ENCODE measurements at regions not wholly inside any gene's neighbourhood (a gene's known extent, or its start where the extent isn't known, plus 50 kb on each side); places are given as distances from the start of the nearest gene placed in this dataset.
"Not testable (repeated sequence)": the region's sequence is repeated elsewhere in the genome, so short reads cannot be mapped to it uniquely, and the experiment has no call there.

DNA sequence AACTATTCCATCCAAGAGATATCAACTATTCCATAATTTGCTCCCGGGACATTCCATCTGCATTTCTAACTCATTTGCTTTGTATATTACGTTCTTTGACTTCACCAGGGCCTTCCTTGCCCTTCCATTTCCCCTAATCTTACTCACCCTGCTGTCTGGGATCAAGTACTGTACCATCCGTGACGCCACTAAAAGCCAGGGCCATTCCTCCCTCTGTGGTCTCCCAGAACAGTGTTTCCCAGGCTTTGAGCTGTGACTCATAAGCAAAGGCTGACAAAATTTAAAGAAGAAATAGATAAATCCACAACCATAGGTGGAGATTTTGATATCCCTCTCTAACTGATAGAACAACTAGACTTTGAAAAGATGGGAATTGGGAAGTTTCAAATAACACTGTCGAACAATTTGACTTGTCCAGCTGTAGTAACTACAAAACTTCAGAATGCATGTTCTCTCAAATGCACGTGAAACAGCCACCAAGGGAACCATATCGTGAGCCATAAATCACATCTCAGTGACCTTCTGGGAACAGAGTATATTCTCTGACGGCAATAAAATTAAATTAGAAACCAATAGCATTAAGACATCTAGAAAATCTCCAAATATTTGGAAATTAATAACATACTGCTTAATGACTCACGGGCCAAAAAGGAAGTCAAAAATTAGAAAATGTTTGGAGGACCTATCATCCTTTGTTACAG is 501.0 kb downstream of the SETD4 start:
- DNase-seq = no peak

- DNase-seq = no peak
Observed at GRCh38 chr21:35556536-35556935, 503.8 kb downstream of the SETD4 start.

DNA sequence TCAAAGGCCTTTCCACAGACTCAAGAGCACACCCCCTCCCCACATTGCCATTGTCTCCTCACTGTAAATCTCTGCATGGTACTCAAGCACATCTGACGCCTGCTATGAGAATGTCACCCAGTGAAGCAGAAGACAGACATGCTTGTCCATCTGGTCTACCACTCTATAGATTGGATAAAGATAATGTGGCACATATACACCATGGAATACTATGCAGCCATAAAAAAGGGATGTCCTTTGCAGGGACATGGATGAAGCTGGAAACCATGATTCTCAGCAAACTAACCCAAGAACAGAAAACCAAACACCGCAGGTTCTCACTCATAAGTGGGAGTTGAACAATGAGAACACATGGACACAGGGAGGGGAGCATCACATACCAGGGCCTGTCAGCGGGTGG is 503.4 kb upstream of the RUNX1 start:
- DNase-seq = not testable (repeated sequence)

GRCh38 chr21:35548904-35549615 is 500.0 kb upstream of the RUNX1 start:
- DNase-seq = no peak

GRCh38 chr21:35547946-35548774 is 499.1 kb upstream of the RUNX1 start:
- DNase-seq = no peak

DNA sequence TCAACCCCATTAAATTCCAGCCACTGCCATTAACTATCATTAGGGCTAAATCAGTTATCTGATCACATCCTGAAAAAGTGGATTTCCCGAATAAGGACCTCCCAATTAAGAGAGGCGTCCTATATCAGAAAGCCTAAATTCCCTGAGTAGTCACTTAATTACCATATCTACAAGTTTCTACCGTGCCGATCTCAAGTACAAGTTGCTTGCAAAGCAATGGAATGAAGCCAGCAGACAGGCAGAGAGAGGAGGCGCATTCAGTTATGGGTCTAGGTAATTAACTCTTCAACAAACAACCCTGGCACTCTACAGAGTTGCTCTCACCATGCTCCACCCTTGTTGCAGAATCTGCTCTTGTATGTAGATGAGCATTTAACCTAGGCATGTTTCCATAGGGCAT is 494.6 kb upstream of the RUNX1 start:
- no peak for DNase-seq

DNA sequence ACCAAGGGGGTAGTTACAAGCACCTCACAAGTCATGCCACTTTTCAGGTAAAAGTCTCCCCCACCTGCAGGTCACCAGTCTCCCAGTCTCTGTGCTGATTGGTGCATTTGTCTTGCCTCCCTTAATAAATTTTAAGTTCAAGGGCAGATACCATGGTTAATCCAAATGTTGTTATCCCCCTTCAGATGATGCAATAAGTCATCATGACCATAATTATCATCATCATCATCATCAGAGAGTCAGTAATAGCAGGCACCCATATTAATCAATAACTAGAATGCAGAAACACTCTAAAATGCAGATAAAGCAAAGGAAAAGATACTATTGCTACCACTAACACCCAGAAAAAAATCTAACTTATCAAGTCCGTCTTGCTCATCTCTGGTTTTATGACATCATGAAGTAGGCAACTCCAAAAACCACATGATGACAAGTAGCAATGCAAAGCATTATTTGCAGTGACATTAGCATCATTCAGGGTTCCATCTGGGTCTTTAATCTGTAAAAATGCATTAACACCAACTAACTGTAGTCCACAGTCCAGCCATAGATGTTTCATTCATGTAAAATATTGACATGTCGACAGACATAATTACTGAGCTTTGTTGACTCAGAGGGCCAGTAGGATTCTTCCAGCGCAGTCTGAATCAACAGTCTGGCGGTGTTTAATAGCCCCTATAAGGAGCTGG is 492.0 kb upstream of the RUNX1 start:
- DNase-seq = no peak

- DNase-seq = no peak
Observed at GRCh38 chr21:35538386-35538785, 489.3 kb upstream of the RUNX1 start.

GRCh38 chr21:35537604-35538003 is 488.5 kb upstream of the RUNX1 start:
- no peak for DNase-seq

DNA sequence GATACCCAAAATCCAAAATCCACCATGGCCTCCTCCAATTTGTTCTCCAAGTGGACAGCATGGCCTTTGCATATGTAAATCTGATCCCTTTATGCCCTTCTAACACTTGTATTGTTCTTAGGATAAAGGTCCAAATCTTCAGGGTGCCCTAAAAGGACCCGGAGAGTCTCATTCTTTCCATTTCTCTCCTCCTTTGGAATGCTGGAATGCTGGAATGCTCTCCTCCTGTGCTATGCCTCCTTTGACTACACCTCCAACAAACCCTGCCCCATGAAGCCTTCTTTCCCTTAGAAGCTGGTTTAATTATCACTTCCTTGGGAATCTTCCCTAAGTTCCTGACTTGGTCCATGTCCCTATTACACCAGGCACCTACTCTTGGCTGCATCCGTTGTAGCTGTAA is 484.8 kb upstream of the RUNX1 start:
- no peak for DNase-seq

- no peak for DNase-seq
Observed at GRCh38 chr21:35530766-35531165, 481.7 kb upstream of the RUNX1 start.

- peak; percentile 49 for DNase-seq
Observed at GRCh38 chr21:35529171-35529863, 480.2 kb upstream of the RUNX1 start.

DNA sequence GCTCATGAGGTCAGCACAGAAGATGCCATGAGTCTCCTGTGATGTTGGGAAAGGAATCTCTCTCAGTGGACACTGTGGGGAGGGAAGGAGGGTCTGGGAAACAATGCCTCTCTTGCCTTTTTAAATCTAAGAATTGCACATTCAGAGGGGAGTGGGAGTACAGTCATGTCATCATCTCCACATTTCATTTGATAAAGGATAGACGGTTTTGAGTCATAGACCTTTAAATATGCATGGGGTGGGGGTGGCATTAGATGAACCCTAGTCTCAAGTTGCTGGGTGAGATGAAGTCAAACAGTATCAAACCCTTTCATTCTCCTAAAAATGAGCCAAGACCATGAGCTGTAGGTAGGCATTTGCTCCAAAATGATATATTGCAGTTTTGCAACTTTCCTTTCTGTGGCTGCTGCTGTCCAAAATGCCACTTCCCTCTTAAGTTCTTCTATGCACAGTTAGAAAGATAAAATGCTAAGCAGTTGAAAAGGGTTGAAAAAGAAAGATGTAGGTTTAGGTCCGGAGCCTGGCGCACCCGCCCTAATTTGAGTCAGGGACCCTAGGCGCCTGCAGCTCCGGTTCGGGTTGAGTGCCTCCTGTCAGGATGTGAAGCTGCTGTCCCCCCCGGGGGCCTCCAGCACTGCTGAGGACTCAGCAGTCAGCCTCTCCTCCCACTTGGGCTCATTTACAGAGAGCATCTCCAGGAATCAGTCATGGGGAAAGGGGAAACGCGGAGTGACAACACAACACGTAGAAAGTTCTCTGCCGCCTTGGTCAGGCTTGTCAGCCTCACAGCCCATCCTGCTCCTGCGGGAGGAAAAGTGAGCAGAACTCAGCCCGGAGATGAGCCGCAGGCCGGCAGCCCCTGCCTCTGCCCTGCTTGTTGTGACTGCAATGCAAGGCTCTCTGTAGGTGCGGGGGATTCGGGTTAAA is 479.3 kb upstream of the RUNX1 start:
- peak; percentile 72 for DNase-seq

- DNase-seq = no peak
Observed at GRCh38 chr21:35527358-35527757, 478.3 kb upstream of the RUNX1 start.

DNA sequence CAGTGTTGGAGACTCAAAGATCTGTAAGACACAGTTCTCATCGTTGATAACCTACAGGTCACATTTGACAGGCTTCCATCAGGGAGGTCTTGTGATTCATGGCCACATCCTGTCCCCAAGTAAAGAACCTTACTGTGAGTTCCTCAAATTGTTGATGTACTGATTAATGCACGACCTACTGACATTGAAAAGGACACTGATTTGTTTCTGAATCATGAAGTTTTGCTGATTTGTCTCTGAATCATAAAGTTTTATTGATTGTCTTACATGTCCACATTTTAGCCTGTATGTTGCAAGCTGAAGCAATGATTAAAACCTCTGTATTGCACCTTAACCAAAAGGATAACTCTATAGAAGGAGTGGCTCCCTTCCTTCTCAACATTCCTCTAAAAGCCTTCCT is 476.3 kb upstream of the RUNX1 start:
- DNase-seq = peak; percentile 26

- DNase-seq = no peak
Observed at GRCh38 chr21:35521852-35522505, 472.9 kb upstream of the RUNX1 start.

- DNase-seq = no peak
Observed at GRCh38 chr21:35521293-35521692, 472.2 kb upstream of the RUNX1 start.

DNA sequence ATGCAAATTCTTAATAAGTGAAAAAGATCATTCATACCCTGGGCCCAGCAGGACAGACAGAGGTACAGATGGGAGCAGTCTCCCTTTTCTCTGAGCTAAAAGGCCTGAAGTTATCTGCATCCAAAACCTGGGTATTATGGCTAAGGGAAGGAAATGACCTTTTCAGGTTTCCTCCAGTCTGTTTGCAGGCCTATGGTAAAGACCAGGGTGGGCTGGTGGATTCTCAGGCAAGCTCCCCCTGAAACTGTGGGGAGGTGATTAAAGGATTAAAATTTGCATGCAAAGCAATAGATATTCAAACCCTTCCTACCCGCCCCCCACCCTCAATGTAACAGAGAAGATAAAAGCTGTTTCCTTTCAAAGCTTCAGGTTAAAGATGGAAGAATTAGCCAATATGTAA is 471.8 kb upstream of the RUNX1 start:
- no peak for DNase-seq

DNA sequence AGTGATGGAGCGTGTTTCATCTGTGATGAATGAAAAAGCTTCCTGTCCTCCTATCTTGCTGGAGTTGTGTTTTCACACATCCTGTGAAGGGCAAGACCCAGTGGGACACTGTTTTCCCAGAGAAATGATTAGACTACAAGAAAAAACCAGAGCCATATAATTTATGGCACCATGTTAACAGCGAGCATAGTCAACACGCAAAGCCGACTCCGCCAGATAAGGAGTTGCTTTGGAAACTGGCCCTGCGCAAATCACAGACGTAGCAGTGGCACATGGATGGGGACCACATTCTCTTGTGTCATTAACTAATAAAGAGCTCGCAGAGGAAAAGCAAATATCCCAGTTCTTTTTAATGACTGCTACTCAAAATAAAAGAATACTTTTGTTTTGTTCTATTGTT is 471.2 kb upstream of the RUNX1 start:
- DNase-seq = no peak

DNA sequence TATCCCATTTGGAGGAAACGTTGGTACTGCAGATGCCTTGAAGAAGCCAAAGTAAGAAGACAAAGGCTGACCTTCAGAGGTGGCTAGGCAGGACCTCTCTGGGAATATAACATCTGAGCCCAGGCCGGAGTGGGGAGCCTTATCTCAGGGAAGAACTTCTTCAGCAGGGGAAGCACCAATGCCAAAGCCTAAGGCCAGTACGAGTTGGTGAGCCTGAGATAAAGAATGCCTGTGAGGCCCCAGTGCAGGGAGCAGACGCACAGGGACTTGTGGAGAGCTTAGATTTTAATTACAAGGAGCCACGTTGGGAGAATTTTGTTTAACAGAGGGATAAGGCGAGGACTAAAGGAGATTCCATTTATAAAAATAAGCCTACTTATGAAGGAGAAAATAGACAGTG is 468.8 kb upstream of the RUNX1 start:
- DNase-seq = no peak

DNA sequence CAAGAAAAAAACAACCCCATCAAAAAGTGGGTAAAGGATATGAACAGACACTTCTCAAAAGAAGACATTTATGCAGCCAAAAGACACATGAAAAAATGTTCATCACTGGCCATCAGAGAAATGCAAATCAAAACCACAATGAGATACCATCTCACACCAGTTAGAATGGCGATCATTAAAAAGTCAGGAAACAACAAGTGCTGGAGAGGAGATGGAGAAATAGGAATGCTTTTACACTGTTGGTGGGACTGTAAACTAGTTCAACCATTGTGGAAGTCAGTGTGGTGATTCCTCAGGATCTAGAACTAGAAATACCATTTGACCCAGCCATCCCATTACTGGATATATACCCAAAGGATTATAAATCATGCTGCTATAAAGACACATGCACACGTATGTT is 467.2 kb upstream of the RUNX1 start:
- DNase-seq = not testable (repeated sequence)
